ENCODE measurements at regions not wholly inside any gene's neighbourhood (a gene's known extent, or its start where the extent isn't known, plus 50 kb on each side); places are given as distances from the start of the nearest gene placed in this dataset.

DNA sequence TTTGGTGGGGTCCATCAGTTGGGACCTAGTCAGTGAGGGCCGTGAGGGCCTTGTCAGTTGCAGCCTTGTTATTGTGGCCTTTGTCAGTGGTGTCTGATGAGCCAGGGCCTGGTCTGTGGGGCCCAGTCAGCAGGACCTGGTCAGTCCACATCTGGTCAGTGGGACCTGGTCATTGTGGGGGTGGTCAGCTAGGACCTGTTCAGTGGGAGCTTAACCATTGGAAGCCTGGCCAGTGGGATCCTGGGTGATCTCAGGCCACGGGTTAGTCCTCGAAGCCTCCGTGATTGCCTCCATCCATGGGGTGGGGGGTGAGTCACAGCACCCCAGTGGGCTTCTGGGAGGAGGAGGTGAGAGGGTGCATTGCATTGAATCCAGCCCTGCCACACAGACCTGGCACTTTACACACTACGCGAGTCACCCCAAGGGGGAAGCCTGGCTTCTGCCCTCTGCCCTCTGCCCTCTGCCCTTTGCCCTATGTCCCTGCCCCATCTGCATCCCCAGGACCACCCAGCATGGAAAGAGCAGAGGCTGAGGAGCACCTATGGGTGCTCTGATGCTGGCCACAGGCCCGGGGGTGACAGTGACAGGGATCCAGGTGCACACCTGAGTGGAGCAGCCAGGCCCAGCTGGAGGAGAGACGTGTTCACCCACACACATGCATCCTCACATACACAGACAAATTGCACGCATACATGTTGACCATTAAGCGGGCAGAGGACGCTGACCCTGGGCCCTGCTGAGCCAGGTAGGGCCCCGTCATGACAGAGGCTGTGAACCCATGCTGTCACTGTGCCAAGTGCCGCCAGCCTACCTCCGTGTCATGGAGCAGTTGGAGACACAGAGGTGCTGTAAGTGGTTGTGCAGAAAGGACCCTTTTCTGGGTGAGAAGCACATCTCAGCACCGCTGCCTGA is 59.8 kb upstream of the TPM4 start:
- Histone ChIP-seq H3K27ac (ENCODE audit: low read depth, low read length) (no peak overlapping the region), H3K4me1 (ENCODE audit: control insufficient read depth, insufficient read depth, low read length) (no peaks in the 10 kb centered on the region), H3K4me3 (ENCODE audit: low read length) (no peak overlapping the region), H3K36me3 (ENCODE audit: control insufficient read depth, insufficient read depth, low read length) (no peaks in the 10 kb centered on the region), H3K27me3 (ENCODE audit: control insufficient read depth, insufficient read depth, low read length) (no peaks in the 10 kb centered on the region), H3K9ac (ENCODE audit: low read length) (no peak overlapping the region)

DNA sequence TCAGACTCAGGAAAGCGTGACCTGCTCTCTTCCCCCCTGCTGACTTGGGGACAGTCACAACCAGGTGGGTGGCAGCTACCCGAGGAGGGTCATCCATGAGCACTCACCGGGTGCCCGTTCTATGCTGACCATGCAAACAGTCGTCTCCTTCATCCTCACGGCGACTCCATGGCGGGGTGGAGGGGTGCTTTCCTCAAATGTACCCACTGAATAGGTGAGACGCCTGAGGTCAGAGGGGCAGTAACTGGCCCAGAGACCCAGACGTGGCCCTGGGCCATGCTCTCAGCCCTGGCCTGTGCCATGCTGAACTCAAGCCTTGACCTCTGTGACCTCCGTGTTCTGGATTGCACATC is 59.2 kb upstream of the TPM4 start:
- no peak overlapping the region for H3K9ac ChIP-seq (ENCODE audit: low read length)
- no peak overlapping the region for H3K4me3 ChIP-seq (ENCODE audit: low read length)
- H3K27ac ChIP-seq (ENCODE audit: low read depth, low read length) = no peak overlapping the region
- no peaks in the 10 kb centered on the region for H3K27me3 ChIP-seq (ENCODE audit: control insufficient read depth, insufficient read depth, low read length)
- no peaks in the 10 kb centered on the region for H3K36me3 ChIP-seq (ENCODE audit: control insufficient read depth, insufficient read depth, low read length)
- no peaks in the 10 kb centered on the region for H3K4me1 ChIP-seq (ENCODE audit: control insufficient read depth, insufficient read depth, low read length)

DNA sequence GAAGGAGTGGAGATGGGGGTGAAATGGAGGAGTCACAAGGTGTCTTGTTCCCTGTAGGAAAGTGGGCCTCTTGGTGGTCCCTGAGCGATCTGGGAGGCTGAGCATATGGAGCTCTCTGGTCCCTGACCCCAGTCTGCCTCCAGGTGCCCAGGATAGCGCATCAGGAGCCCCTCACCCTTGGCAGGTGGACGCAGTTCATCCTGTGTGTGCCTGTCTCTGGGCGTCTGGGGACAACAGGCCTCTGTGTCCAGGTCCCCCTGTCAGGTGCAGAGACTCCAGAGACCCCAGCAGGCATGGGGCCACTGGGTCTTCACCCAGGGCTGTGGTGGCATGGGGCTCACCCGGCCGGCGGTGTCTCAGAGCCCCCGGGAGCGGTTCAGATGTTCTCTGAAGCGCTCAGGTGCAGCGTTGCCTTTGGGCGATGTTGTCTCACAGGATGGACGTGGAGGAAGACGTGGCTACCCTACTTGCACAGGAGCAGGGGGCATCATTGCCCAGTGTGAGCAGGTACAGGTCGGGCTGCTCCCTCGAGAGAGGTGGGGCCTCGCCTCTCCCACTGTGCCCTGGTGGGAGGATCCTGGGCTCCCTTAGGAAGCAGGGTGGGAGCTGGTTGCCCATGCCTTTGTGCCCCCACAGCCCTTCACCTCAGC is 58.1 kb upstream of the TPM4 start:
- Histone ChIP-seq H3K36me3 (ENCODE audit: control insufficient read depth, insufficient read depth, low read length) (no peaks in the 10 kb centered on the region), H3K9ac (ENCODE audit: low read length) (no peak overlapping the region), H3K27ac (ENCODE audit: low read depth, low read length) (no peak overlapping the region), H3K27me3 (ENCODE audit: control insufficient read depth, insufficient read depth, low read length) (no peaks in the 10 kb centered on the region), H3K4me1 (ENCODE audit: control insufficient read depth, insufficient read depth, low read length) (no peaks in the 10 kb centered on the region), H3K4me3 (ENCODE audit: low read length) (no peak overlapping the region)

DNA sequence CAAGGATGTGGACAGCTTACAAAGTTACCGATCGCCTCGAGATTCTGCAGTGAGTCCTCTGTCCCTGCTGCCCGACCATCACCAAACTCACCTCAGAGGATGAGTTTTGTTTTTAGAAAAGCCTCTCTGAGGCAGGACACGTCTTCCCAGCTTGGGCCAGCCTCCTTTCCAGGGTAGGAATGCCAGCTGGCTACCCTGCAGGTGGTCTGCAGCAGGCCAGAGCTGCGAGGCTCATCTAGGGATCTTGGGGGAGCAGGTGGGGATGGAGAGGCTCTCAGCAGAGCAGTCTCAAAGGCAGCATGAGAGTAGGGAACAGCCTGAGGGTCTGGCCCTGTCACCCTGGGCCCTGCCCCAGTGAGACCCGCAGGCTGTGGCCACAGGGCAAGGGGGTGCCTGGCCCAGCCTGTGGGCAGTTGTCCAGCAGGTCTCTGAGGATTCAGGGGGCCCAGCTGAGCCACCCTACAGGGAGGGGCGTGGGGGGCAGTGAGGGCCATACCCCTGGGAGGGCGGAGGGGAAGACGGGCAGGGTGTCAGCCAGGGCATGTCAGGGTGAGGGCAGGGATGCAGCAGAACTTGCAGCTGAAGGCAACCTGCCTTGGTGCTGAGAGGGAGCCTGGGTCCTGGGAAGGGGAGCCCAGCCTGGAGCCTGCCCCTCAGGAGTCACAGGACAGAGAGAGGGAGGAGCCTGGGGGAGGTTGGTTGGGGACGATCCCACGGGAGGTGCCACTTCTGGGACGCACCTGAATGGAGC is 57.3 kb upstream of the TPM4 start:
- Histone ChIP-seq H3K9ac (ENCODE audit: low read length) (no peak overlapping the region), H3K27me3 (ENCODE audit: control insufficient read depth, insufficient read depth, low read length) (no peaks in the 10 kb centered on the region), H3K4me3 (ENCODE audit: low read length) (no peak overlapping the region), H3K27ac (ENCODE audit: low read depth, low read length) (no peak overlapping the region), H3K36me3 (ENCODE audit: control insufficient read depth, insufficient read depth, low read length) (no peaks in the 10 kb centered on the region), H3K4me1 (ENCODE audit: control insufficient read depth, insufficient read depth, low read length) (no peaks in the 10 kb centered on the region)

DNA sequence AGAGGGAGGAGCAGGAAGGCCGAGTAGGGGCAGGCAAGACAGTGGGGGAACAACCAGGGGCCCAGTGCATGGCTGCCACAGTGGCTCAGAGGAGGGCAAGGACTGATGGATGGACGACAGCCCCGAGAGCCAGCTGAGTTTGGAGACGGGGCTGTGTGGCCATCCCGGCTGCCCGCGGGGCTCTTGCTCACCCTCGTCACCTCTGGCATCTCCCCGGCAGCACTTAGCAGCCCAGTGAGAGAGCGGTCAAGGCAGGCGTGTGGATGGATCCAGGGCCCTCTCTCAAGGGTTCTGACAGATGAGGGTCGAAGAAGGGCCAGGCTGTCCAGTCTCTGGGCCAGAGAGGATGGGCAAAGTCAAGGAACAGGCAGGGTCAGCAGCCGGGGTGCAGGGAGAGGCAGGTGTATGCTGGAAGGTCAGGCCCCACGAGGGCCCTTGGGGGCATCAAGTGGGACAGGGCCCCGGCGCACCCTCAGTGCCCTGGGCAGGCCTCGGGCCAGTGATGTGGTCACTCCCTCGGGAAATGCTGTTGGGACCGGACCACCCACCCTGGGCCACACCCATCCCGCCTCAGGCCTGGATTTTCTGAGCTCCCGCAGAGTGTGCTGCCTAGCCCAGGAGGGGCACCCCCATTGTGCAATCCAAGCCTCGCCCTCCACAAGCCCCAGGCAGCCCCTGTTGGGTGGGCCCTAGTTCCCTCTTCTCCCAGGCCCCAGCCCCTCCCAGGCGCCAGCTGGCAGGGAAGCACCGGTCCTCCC is 56.4 kb upstream of the TPM4 start:
- Histone ChIP-seq H3K9ac (ENCODE audit: low read length) (no peak overlapping the region), H3K4me3 (ENCODE audit: low read length) (no peak overlapping the region), H3K27me3 (ENCODE audit: control insufficient read depth, insufficient read depth, low read length) (no peaks in the 10 kb centered on the region), H3K4me1 (ENCODE audit: control insufficient read depth, insufficient read depth, low read length) (no peaks in the 10 kb centered on the region), H3K36me3 (ENCODE audit: control insufficient read depth, insufficient read depth, low read length) (no peaks in the 10 kb centered on the region), H3K27ac (ENCODE audit: low read depth, low read length) (no peak overlapping the region)

DNA sequence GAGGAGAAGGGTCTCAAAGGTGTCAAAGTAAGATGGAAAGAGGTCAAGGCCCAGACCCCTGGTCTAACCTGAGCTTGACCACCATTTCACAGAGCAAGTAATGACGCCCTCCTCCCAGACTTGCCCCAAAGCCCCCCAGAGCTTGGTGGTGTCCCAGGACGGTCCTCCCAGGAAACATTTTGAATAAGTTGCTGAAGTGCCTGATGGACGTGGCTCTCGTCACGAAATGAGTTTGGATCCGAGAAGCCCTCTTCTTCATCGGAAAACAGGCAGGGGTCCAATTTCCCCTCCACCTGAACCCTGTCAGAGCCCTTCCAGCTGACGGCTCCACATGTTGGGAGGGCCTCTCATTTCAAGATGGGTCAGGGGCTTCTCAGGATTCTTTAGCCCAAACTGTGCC is 54.5 kb upstream of the TPM4 start:
- no peak overlapping the region for H3K9ac ChIP-seq (ENCODE audit: low read length)
- H3K4me3 ChIP-seq (ENCODE audit: low read length) = no peak overlapping the region
- no peaks in the 10 kb centered on the region for H3K36me3 ChIP-seq (ENCODE audit: control insufficient read depth, insufficient read depth, low read length)
- no peaks in the 10 kb centered on the region for H3K4me1 ChIP-seq (ENCODE audit: control insufficient read depth, insufficient read depth, low read length)
- no peaks in the 10 kb centered on the region for H3K27me3 ChIP-seq (ENCODE audit: control insufficient read depth, insufficient read depth, low read length)
- no peak overlapping the region for H3K27ac ChIP-seq (ENCODE audit: low read depth, low read length)

DNA sequence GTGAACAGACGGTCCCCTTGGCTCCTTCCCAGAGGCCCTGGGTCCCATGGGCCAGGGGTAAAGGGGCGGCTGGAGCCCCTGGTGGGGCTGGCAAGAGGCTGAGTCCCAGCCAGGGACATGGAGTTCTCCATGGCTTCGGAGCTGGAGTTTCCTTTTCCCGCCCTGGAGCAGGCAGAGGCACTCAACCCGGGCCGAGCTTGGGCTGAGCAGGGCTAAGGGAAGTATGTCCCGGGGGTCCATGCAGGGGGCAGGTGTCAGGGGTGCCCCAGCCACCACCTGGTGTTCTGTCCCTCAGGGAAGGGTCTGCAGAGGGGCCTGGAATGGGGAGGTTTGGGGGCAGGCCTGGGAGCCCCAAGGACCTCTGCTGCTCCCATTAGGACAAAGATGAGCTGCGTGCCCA is 54.0 kb upstream of the TPM4 start:
- no peak overlapping the region for H3K9ac ChIP-seq (ENCODE audit: low read length)
- H3K27ac ChIP-seq (ENCODE audit: low read depth, low read length) = no peak overlapping the region
- H3K4me1 ChIP-seq (ENCODE audit: control insufficient read depth, insufficient read depth, low read length) = no peaks in the 10 kb centered on the region
- H3K4me3 ChIP-seq (ENCODE audit: low read length) = no peak overlapping the region
- no peaks in the 10 kb centered on the region for H3K27me3 ChIP-seq (ENCODE audit: control insufficient read depth, insufficient read depth, low read length)
- no peaks in the 10 kb centered on the region for H3K36me3 ChIP-seq (ENCODE audit: control insufficient read depth, insufficient read depth, low read length)

DNA sequence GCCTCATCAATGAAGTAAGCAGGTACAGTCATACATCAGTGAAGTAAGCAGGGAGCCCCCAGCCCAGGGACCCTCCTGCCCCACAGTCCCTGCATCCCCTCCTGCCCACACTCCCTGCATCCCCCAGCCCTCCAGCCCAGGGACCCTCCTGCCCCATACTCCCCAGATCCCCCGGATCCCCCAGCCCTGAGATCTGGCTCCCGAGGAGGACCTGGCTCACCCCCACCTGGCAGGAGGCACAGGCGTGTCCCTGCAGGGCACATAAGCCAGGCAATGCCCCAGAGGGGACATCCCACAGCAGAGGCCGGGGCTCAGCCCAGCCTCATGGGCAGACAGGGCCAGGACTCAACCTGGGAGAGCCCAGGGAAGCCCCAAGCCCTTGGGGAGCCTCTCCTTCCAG is 53.6 kb upstream of the TPM4 start:
- no peak overlapping the region for H3K27ac ChIP-seq (ENCODE audit: low read depth, low read length)
- no peak overlapping the region for H3K9ac ChIP-seq (ENCODE audit: low read length)
- no peak overlapping the region for H3K4me3 ChIP-seq (ENCODE audit: low read length)
- H3K36me3 ChIP-seq (ENCODE audit: control insufficient read depth, insufficient read depth, low read length) = no peaks in the 10 kb centered on the region
- no peaks in the 10 kb centered on the region for H3K27me3 ChIP-seq (ENCODE audit: control insufficient read depth, insufficient read depth, low read length)
- H3K4me1 ChIP-seq (ENCODE audit: control insufficient read depth, insufficient read depth, low read length) = no peaks in the 10 kb centered on the region

DNA sequence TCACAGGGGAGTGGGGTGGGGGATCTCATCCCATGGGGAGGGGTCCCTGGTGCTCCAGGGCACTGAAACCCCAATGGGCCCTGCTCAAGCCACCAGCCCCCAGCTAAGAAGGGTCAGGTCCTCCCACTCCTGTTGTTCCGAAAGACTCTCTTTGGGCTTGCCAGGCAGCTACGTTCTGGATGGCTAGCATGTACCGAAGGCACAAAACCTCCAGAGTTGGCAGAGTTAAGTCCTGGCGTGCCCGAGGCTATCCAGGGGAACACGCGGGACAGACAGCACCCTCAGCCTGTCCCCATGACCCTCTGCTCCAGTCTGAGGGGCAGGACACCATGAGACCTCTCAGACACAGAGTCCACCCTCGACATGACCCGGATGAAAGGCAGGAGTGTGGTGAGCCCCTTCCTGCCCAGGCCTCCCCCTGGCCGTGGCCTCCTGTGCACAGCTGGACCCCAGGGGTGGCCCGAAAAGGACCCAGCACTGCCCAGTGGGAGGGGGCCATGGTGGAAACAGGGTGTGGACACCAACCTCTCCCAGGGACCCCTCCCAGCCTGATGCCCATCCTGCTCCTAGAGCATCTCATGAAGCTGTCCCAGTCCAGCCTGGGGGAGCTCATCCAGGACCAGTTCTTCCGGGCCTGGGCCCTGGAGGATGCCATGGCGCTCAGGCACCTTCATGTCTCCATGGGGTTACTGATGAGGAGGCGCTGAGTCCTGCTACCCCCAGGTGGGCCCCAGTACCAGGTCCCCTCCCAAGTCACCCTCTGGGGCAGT is 53.0 kb upstream of the TPM4 start:
- H3K9ac ChIP-seq (ENCODE audit: low read length) = no peak overlapping the region
- H3K4me3 ChIP-seq (ENCODE audit: low read length) = no peak overlapping the region
- H3K4me1 ChIP-seq (ENCODE audit: control insufficient read depth, insufficient read depth, low read length) = no peaks in the 10 kb centered on the region
- no peaks in the 10 kb centered on the region for H3K27me3 ChIP-seq (ENCODE audit: control insufficient read depth, insufficient read depth, low read length)
- H3K36me3 ChIP-seq (ENCODE audit: control insufficient read depth, insufficient read depth, low read length) = no peaks in the 10 kb centered on the region
- no peak overlapping the region for H3K27ac ChIP-seq (ENCODE audit: low read depth, low read length)

DNA sequence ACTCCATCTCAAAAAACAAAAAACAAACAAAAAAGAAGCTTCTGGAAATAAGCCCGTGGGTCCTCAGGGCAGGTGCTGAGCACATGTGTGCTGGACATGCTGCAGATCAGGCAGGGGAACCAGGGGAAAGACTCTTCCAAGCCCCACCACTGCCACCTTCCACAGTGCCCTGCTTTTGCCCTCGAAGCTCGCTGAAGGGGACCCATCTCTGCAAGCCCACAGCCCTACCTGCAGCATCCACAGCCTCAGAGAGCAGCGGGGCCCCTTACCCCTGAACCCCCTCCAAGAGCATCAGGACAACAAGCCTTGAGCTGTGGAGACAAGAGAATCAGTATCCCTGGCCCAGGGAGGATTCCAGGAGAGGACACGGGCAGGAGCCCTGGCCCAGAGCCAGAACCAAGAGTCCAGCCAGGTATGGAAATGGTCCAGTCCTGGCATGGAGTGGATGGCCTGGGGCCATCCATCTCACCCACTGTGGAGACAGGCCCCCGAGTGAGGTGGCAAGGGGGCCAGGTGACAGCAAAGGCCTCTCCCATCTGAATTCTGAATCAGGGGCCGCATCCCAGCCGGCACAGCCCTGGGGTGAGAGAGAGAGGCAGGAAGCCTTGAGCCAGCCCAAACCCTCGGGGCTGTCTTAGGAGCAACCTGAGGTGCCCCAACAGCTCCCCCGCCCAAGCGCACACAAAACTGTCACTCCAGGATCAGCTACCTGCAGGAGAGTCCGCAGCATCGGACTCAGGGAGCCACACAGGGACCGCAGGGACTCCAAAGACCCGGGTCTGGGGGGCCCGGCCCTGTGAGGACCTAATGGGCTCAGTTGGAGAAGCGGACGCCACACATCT is 51.8 kb upstream of the TPM4 start:
- H3K4me3 ChIP-seq (ENCODE audit: low read length) = no peak overlapping the region
- no peak overlapping the region for H3K27ac ChIP-seq (ENCODE audit: low read depth, low read length)
- no peaks in the 10 kb centered on the region for H3K36me3 ChIP-seq (ENCODE audit: control insufficient read depth, insufficient read depth, low read length)
- no peaks in the 10 kb centered on the region for H3K27me3 ChIP-seq (ENCODE audit: control insufficient read depth, insufficient read depth, low read length)
- H3K9ac ChIP-seq (ENCODE audit: low read length) = no peak overlapping the region
- H3K4me1 ChIP-seq (ENCODE audit: control insufficient read depth, insufficient read depth, low read length) = no peaks in the 10 kb centered on the region
